OCI-LY7 (cell line): ENCODE measurements at regions not wholly inside any gene's neighbourhood (a gene's known extent, or its start where the extent isn't known, plus 50 kb on each side); places are given as distances from the start of the nearest gene placed in this dataset.

Experiments used
- BruUV-seq: library from RNA; stranded (reverse); fragments of 400-500 nt; replicated peaks from 2 replicates; lab custom pipeline; 2021; lab: Mats Ljungman, UMichigan
- CTCF ChIA-PET: fragments of 300-600 bp; sonication (Branson Sonifier 250); formaldehyde crosslinking; loops from one replicate; lab custom pipeline; 2022; ENCODE audit warnings: antibody characterized with exemption; ENCODE audit not compliant: unreplicated experiment; lab: Charles Lee
- POLR2A ChIA-PET: fragments of 300-600 bp; sonication (Branson Sonifier 250); formaldehyde crosslinking; loops from one replicate; lab custom pipeline; 2022; ENCODE audit warnings: antibody characterized with exemption; lab: Charles Lee
- DNase-seq: peaks from one replicate; pipeline ENCODE4 v3.0.0-alpha.2; 2015; ENCODE audit warnings: low spot score
- H2AFZ ChIP-seq: fragments of 200-600 bp; sonication (generic), shearing (Covaris generic); 2 replicates; pipeline ENCODE4 v1.6.1; 2014; ENCODE audit warnings: mild to moderate bottlenecking, antibody characterized with exemption, low read length, moderate library complexity
- H3K27ac ChIP-seq: fragments of 200-600 bp; sonication (generic); 2 replicates; pipeline ENCODE4 v1.5.1; 2014; ENCODE audit warnings: mixed run types, low read depth, mild to moderate bottlenecking, moderate library complexity, low read length, inconsistent platforms; ENCODE audit not compliant: poor library complexity, severe bottlenecking
- H3K36me3 ChIP-seq: fragments of 200-600 bp; sonication (generic); 2 replicates; pipeline ENCODE4 v1.6.1; 2014; ENCODE audit warnings: mild to moderate bottlenecking, antibody characterized with exemption, low read length, moderate library complexity, mixed read lengths; ENCODE audit not compliant: insufficient read depth
- H3K4me1 ChIP-seq: fragments of 200-600 bp; sonication (generic); 2 replicates; pipeline ENCODE4 v1.5.1; 2014; ENCODE audit warnings: mild to moderate bottlenecking, low read length; ENCODE audit not compliant: insufficient read depth, poor library complexity, severe bottlenecking
- H3K4me2 ChIP-seq: fragments of 200-600 bp; sonication (generic); 2 replicates; pipeline ENCODE4 v1.6.1; 2014; ENCODE audit warnings: mild to moderate bottlenecking, low read length
- H3K4me3 ChIP-seq: fragments of 200-600 bp; sonication (generic); 2 replicates; pipeline ENCODE4 v1.5.1; 2014; ENCODE audit warnings: mild to moderate bottlenecking, low read depth, low read length; ENCODE audit not compliant: poor library complexity, severe bottlenecking
- H3K79me2 ChIP-seq: fragments of 200-600 bp; sonication (generic); 2 replicates; pipeline ENCODE4 v1.6.1; 2016; ENCODE audit warnings: low read depth, mild to moderate bottlenecking, low read length, moderate library complexity, mixed read lengths; ENCODE audit not compliant: insufficient read depth
- H3K9me2 ChIP-seq: fragments of 200-600 bp; sonication (generic); 2 replicates; pipeline ENCODE4 v1.6.1; 2016; ENCODE audit warnings: mild to moderate bottlenecking, low read length, mixed read lengths; ENCODE audit not compliant: insufficient read depth
- H3K9me3 ChIP-seq: fragments of 200-600 bp; sonication (generic); 2 replicates; pipeline ENCODE4 v1.6.1; 2014; ENCODE audit warnings: mild to moderate bottlenecking, mixed run types, low read length, mixed read lengths
- H4K20me1 ChIP-seq: fragments of 200-600 bp; sonication (generic); 2 replicates; pipeline ENCODE4 v1.6.1; 2014; ENCODE audit warnings: mild to moderate bottlenecking, antibody characterized with exemption, low read length, moderate library complexity, mixed read lengths; ENCODE audit not compliant: insufficient read depth
- CTCF ChIP-seq: fragments of 200-600 bp; sonication (generic); conservative IDR thresholded peaks from 2 replicates; pipeline ENCODE4 v1.5.1; 2014; ENCODE audit warnings: mild to moderate bottlenecking, antibody characterized with exemption, low read length, moderate library complexity, mixed read lengths
- EZH2phosphoT487 ChIP-seq: fragments of 200-600 bp; sonication (generic); IDR thresholded peaks from 2 replicates; pipeline ENCODE4 v1.6.1; 2018; ENCODE audit warnings: low read depth, borderline replicate concordance, mild to moderate bottlenecking, mixed run types, antibody characterized with exemption, low read length, moderate library complexity, mixed read lengths
- intact Hi-C: fragments of 100-400 bp; cut with micrococcal nuclease; formaldehyde crosslinking; loops from one replicate; pipeline ENCODE4 v1.10.0; 2022; ENCODE audit not compliant: unreplicated experiment

DNA sequence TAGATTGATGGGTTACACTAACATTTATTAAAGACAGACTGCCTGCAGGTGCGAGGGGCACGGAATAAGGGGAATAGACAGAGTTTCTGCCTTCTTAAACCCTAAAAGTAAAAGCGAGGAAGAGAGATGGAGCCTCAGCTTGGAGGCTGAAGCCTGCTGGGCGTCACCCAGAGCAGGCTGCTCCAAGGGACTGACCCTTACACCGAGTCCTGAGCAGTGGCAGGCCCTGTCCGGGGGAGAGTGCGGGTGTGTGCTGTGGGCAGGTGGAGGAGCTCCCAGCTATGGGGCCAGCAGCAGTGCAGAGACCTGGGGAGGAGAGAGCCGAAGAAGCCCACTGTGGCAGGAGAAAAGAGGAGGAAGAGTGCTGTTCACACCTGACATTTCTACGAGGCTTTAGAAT lies 86.4 kb downstream of the SOX1 start:
- Histone ChIP-seq H3K4me1 (no peaks in the 10 kb centered on the region), H3K9me2 (no peaks in the 10 kb centered on the region), H3K4me3 (no peak overlapping the region), H3K36me3 (no peaks in the 10 kb centered on the region), H4K20me1 (no peaks in the 10 kb centered on the region), H2AFZ (no peak overlapping the region), H3K9me3 (no peaks in the 10 kb centered on the region), H3K27ac (no peak overlapping the region), H3K79me2 (no peaks in the 10 kb centered on the region), H3K4me2 (no peak overlapping the region)
- BruUV-seq, result no TSS peak
- POLR2A ChIA-PET, result interaction anchor here (0.6 kb wide), 1 partner anchor 53 kb away, joined by 3 read pairs; no protein-coding TSS in a partner anchor
- TF ChIP-seq CTCF, result no peak
- TF ChIP-seq EZH2phosphoT487, result no peak
- no peak for DNase-seq
- intact Hi-C loops, result no loop called here
- CTCF ChIA-PET, result no interaction called here

DNA sequence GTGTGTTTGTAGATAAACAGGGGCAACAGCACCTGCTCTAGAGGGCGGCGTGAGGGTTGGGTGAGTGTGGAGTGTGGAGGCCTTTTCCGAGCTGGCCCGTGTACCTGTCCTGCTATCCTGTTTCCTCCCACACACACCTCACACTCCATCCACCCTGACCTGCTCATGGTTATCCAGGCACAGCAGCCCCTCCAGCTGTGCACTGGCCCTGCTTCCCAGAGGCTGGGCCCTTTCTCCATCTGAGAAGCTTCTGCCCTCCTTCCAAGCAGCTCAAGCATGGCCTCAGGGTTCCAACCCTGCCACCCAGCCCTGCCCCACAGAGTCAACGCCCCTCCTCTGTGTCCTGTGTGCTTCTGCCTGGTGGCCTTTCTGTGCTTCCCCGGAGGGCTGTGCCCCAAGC lies 86.9 kb downstream of the SOX1 start:
- Histone ChIP-seq H2AFZ (no peak overlapping the region), H3K27ac (no peak overlapping the region), H3K9me3 (no peaks in the 10 kb centered on the region), H3K4me1 (no peaks in the 10 kb centered on the region), H3K9me2 (no peaks in the 10 kb centered on the region), H4K20me1 (no peaks in the 10 kb centered on the region), H3K79me2 (no peaks in the 10 kb centered on the region), H3K36me3 (no peaks in the 10 kb centered on the region), H3K4me3 (no peak overlapping the region), H3K4me2 (no peak overlapping the region)
- no peak for TF ChIP-seq CTCF
- TF ChIP-seq EZH2phosphoT487, result no peak
- no TSS peak for BruUV-seq
- POLR2A ChIA-PET, result no interaction called here
- intact Hi-C loops, result no loop called here
- CTCF ChIA-PET, result no interaction called here
- no peak for DNase-seq

DNA sequence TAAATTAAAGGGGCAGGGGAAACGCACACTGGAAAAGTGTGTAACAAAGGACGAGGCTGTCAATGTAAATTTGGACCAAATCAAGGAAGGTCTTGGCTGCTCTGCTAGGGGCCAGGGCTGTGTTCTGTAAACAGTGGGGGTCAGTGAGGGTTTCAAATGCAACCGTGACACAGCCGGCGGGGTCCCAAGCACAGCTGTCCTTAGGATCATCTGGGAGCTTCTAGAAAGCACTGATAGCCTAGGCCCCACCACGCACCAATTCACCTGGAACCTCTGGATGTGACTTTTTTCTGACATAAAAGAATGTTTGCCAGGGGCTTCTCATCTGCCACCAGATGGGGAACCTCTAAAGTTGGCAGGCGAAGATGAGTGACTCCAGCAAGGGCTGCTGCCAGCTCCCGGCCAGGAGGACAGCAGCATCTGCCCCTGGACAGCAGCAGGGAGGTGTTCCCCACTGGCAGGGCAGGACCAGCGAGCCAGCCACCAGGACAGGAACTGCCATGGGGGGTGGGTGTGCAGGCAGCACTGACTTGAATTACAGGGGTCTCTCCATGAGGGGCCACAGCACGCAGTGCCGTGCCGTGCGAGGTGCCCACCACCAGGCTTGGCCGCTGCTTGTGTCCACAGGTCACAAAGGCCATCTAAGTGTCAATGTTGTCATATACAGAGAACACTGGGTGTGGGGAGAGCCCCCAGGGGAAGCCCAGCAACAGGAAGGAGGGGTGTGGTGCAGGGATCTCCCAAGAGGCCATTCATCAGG lies 87.5 kb downstream of the SOX1 start:
- intact Hi-C loops, result no loop called here
- no peak overlapping the region for H2AFZ ChIP-seq
- H4K20me1 ChIP-seq, result no peaks in the 10 kb centered on the region
- H3K9me2 ChIP-seq, result no peaks in the 10 kb centered on the region
- no peak for DNase-seq
- no peaks in the 10 kb centered on the region for H3K9me3 ChIP-seq
- no peaks in the 10 kb centered on the region for H3K36me3 ChIP-seq
- BruUV-seq, result no TSS peak
- H3K4me2 ChIP-seq, result no peak overlapping the region
- POLR2A ChIA-PET, result no interaction called here
- no peaks in the 10 kb centered on the region for H3K4me1 ChIP-seq
- CTCF ChIA-PET, result no interaction called here
- no peak overlapping the region for H3K4me3 ChIP-seq
- no peak overlapping the region for H3K27ac ChIP-seq
- H3K79me2 ChIP-seq, result no peaks in the 10 kb centered on the region
- TF ChIP-seq CTCF (no peak), EZH2phosphoT487 (no peak)
